Stomach smooth muscle (tissue), 2 donors: ENCODE measurements at regions not wholly inside any gene's neighbourhood (a gene's known extent, or its start where the extent isn't known, plus 50 kb on each side); places are given as distances from the start of the nearest gene placed in this dataset.

ENCODE experiments used
- H3K27ac ChIP-seq: one replicate; pipeline ENCODE4 v1.7.0; 2013; ENCODE audit warnings: mild to moderate bottlenecking, low read length, inconsistent platforms
- H3K27me3 ChIP-seq, 2 donors: one replicate each; pipeline ENCODE4 v1.7.0; 2013; ENCODE audit warnings: low read length in 2 of 2; ENCODE audit not compliant: insufficient read depth in 2 of 2, control insufficient read depth in 1 of 2
- H3K36me3 ChIP-seq, 2 donors: one replicate each; pipeline ENCODE4 v1.7.0; 2013; ENCODE audit warnings: low read length in 2 of 2; ENCODE audit not compliant: control insufficient read depth in 2 of 2, insufficient read depth in 2 of 2
- H3K4me1 ChIP-seq: one replicate; pipeline ENCODE4 v1.7.0; 2013; ENCODE audit warnings: low read length; ENCODE audit not compliant: control insufficient read depth, insufficient read depth
- H3K4me3 ChIP-seq, 2 donors: one replicate each; pipeline ENCODE4 v1.7.0; 2013; ENCODE audit warnings: low read length in 2 of 2
- H3K9ac ChIP-seq, 2 donors: one replicate each; pipeline ENCODE4 v1.7.0; 2013; ENCODE audit warnings: low read length in 2 of 2, mild to moderate bottlenecking in 1 of 2
- H3K9me3 ChIP-seq, 2 donors: one replicate each; pipeline ENCODE4 v1.7.0; 2013; ENCODE audit warnings: low read length in 2 of 2; ENCODE audit not compliant: control insufficient read depth in 2 of 2
- donor health status: healthy.
- donor health status: Pancreatic carcinoma.

DNA sequence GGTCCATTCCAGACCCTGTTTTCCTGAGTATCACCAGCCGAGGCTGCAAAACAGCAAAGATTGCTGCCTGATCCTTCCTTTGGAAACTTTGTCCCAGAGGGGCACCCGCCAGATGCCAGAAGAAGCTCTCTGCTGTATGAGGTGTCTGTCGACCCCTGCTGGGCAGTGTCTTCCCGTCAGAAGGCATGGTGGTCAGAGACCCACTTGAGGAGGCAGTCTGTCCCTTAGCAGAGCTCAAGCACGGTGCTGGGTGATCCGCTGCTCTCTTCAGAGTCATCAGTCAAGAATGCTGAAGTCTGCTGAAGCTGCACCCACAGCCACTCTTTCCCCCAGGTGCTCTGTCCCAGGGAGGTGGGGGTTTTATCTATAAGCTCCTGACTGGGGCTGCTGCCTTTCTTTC, 1121.2 kb downstream of the NSUN3 start:
- Histone ChIP-seq H3K27ac (no peak overlapping the region), H3K4me3 (no peak overlapping the region), H3K4me1 (no peaks in the 10 kb centered on the region), H3K36me3 (no peaks in the 10 kb centered on the region), H3K27me3 (no peaks in the 10 kb centered on the region), H3K9me3 (no peaks in the 10 kb centered on the region), H3K9ac (no peak overlapping the region)

DNA sequence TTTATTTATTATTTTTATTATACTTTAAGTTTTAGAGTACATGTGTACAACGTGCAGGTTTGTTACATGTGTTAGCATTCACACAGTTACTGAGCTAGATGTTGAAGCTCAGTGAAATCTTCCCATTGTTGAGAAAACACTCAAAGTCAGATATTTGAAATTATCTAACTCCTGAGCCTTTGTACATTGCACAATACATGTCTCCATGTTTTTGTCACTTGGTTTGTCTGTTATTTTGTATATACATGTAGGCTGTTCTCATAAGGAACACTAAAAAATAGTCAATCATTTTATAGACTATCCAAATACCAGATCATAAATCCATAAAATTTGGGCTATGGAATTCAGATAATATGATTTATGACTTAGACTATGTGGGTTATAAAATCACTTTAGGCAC, 1126.5 kb downstream of the NSUN3 start:
- H3K27me3 ChIP-seq, result no peaks in the 10 kb centered on the region
- H3K36me3 ChIP-seq, result no peaks in the 10 kb centered on the region
- H3K9me3 ChIP-seq, result no peaks in the 10 kb centered on the region
- no peaks in the 10 kb centered on the region for H3K4me1 ChIP-seq
- no peak overlapping the region for H3K4me3 ChIP-seq
- no peak overlapping the region for H3K9ac ChIP-seq
- H3K27ac ChIP-seq, result no peak overlapping the region

DNA sequence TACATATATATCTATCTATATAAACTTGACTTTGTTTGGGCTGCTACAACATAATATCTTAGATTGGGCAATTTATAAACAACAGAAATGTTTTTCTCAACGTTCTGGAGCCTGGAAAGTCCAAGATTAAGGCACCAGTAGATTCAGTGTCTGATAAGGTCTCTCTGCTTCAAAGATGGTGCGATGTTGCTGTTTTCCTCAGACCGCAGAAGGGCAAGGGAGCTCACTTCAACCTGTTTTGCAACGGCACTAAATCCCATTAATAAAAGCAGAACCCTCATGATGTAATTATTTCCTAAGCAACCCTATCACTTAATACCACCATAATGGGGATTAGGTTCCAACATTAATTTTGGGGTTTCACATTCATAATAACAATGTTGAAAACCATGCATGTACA, 1134.8 kb downstream of the NSUN3 start:
- Histone ChIP-seq H3K27me3 (no peaks in the 10 kb centered on the region), H3K27ac (no peak overlapping the region), H3K9ac (no peak overlapping the region), H3K4me3 (no peak overlapping the region), H3K36me3 (no peaks in the 10 kb centered on the region), H3K9me3 (peaks cover 0 to 2% of the 10 kb centered on the region in 2 donors), H3K4me1 (no peaks in the 10 kb centered on the region)

DNA sequence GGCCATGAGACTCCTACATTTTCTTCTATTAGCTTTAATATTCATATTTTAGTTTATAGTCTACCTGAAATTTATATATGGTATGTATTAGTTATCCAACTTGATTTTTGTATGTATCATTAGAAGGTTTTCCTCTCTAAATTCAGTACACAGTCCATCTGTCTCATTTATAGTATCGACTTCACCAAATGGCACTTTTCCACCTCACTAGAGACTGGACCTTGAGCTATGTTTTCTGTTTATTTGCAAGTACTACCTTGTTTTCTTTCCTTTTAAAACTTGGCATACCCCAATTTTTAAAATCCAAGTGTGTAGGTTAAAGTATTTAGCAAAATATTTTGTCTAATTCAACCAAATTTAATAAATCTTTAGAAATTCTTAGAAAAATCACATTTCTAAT, 1137.5 kb downstream of the NSUN3 start:
- no peaks in the 10 kb centered on the region for H3K27me3 ChIP-seq
- H3K9ac ChIP-seq, result no peak overlapping the region
- peaks cover 2 to 5% of the 10 kb centered on the region in 2 donors for H3K9me3 ChIP-seq
- no peaks in the 10 kb centered on the region for H3K36me3 ChIP-seq
- H3K4me3 ChIP-seq, result no peak overlapping the region
- H3K27ac ChIP-seq, result no peak overlapping the region
- H3K4me1 ChIP-seq, result no peaks in the 10 kb centered on the region

DNA sequence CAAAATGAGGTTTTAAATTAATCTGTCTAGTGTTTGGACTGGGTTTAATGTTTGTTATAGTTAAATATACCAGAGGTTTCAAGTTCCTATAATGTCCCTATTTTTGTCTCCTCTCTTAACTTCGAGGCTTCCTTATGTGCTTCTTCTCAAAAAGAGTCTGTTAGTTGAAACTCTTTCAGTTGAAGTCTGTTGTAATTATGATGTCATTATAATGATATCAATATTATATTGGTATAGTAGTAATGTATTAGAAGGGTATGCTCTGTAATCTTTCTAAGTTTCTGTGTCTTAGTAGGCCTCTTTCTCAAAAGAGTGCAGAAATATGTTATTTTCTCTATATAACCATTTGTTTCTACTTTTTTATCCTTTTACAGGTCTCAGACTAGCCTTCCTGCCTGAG, 1148.0 kb downstream of the NSUN3 start:
- Histone ChIP-seq H3K36me3 (no peaks in the 10 kb centered on the region), H3K4me3 (no peak overlapping the region), H3K27me3 (no peaks in the 10 kb centered on the region), H3K4me1 (no peaks in the 10 kb centered on the region), H3K27ac (no peak overlapping the region), H3K9me3 (no peaks in the 10 kb centered on the region), H3K9ac (no peak overlapping the region)

DNA sequence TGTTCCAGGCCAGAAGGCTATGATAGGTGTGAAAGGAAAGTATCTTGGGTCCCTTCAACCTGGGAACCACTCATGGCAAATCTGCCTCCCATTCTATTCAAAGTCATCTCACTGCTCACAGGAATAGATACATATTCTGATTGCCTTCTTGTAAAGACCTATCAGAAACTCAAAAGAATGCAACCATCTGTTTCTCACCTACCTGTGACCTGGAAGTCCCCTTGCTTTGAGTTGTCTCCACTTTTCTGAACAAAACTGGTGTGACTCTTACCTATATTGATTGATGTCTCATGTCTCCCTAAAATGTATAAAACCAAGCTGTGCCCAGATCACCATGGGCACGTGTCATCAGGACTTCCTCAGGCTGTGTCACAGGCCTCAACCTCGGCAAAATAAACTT, 1149.3 kb downstream of the NSUN3 start:
- H3K9ac ChIP-seq, result no peak overlapping the region
- H3K27me3 ChIP-seq, result no peaks in the 10 kb centered on the region
- H3K36me3 ChIP-seq, result no peaks in the 10 kb centered on the region
- H3K9me3 ChIP-seq, result no peaks in the 10 kb centered on the region
- no peak overlapping the region for H3K27ac ChIP-seq
- H3K4me1 ChIP-seq, result no peaks in the 10 kb centered on the region
- no peak overlapping the region for H3K4me3 ChIP-seq

DNA sequence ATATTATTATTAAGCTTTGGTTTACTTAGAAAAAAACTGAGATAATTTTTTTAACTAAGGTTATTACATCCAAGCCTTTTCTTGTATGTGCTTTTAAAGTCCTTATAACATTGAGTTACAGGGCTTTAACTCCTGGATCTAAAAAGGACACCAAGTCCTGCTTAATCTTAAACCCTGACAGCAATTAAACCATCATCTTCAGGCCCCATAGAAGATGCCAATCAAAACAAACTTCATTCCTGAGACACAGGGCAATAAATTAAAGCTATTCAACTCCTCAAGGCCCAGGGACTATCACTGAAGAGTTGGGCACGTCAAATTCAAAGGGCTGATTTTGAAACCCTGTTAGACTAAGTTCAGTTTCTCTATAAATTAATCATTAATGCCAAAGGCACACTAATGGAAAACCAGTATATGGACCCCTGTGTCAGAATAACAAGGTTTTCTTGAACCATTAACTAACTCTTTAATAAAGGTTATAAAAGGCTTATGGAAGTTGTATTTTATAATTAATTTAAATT, 1152.6 kb downstream of the NSUN3 start:
- no peak overlapping the region for H3K4me3 ChIP-seq
- no peaks in the 10 kb centered on the region for H3K9me3 ChIP-seq
- H3K36me3 ChIP-seq, result no peaks in the 10 kb centered on the region
- no peaks in the 10 kb centered on the region for H3K4me1 ChIP-seq
- no peak overlapping the region for H3K27ac ChIP-seq
- no peak overlapping the region for H3K9ac ChIP-seq
- no peaks in the 10 kb centered on the region for H3K27me3 ChIP-seq

DNA sequence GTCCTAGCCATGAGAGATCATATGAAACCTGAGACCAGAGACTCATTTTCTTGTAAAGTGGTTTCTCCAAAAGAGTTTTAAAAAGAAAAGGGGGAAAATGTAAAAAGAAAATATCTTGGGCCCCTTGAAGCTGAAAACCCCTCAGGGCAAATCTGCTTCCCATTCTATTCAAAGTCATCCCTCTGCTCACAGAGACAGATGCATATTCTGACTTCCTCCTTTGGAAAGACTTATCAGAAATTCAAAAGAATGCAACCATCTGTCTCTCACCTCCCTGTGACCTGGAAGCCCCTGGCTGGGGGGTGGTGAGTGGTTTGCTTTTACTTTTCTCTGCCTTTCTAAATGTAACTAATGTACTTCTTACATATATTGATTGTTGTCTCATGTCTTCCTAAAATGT, 1154.8 kb downstream of the NSUN3 start:
- Histone ChIP-seq H3K4me3 (no peak overlapping the region), H3K9ac (no peak overlapping the region), H3K36me3 (no peaks in the 10 kb centered on the region), H3K9me3 (no peaks in the 10 kb centered on the region), H3K4me1 (no peaks in the 10 kb centered on the region), H3K27ac (no peak overlapping the region), H3K27me3 (no peaks in the 10 kb centered on the region)

DNA sequence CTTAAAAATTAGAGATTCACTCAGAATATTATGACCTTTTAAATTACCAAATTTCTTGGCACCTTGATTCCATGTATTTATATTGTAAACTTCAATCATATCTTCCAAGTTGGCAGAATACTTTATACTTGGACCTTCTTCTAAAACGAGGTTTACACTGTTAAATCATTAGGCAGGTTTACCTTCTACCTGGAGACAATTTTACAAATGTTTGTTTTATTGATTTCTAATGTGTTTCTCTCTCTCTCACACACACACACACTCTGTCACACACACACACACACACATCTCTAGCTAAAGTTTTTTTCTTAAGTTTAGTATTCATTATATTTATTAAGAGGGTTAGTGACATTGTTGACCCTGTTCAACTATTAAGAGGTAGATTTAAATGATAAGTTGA, 1155.6 kb downstream of the NSUN3 start:
- Histone ChIP-seq H3K9me3 (no peaks in the 10 kb centered on the region), H3K4me3 (no peak overlapping the region), H3K27me3 (no peaks in the 10 kb centered on the region), H3K4me1 (no peaks in the 10 kb centered on the region), H3K27ac (no peak overlapping the region), H3K36me3 (no peaks in the 10 kb centered on the region), H3K9ac (no peak overlapping the region)

DNA sequence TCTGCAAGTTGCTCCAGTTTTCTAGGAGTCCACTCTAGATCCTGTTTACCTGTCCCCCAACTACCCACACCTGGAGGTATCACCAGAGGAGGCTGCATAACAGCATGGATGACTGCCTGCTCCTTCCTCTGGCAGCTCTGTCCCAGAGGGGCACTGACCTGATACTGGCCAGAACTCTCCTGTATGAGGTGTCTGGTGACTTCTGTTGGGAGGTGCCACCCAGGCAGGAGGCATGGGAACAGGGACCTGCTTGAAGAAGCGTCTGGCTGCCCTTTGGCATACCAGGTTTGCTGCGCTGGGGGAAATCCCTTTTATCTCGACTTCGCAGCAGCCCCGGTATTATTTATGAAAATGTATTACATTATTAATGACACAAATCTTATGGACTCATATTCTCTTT, 1163.6 kb downstream of the NSUN3 start:
- H3K9me3 ChIP-seq, result no peaks in the 10 kb centered on the region
- H3K36me3 ChIP-seq, result no peaks in the 10 kb centered on the region
- no peaks in the 10 kb centered on the region for H3K27me3 ChIP-seq
- H3K4me1 ChIP-seq, result no peaks in the 10 kb centered on the region
- no peak overlapping the region for H3K4me3 ChIP-seq
- H3K9ac ChIP-seq, result no peak overlapping the region
- H3K27ac ChIP-seq, result no peak overlapping the region

DNA sequence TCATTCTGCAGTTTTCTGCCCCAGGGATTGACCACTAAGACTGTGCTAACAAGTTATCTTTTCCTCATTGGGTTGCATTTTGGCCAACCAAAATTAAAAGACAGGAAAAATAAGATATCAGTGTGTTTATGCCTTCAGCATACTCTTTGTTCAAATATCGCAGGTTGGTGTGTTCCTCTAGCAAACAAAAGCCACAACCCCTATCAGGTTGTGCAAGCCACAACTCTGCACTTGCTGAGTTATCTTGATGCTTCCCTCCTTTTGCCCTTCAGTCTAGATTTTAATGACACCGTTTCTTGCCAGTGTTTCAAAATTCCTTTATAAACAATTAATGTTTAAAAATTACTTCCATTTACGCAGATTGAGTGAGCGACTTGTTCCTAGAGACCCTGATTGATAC, 1164.2 kb downstream of the NSUN3 start:
- H3K4me3 ChIP-seq, result no peak overlapping the region
- no peaks in the 10 kb centered on the region for H3K36me3 ChIP-seq
- H3K9ac ChIP-seq, result no peak overlapping the region
- H3K27ac ChIP-seq, result no peak overlapping the region
- H3K9me3 ChIP-seq, result no peaks in the 10 kb centered on the region
- no peaks in the 10 kb centered on the region for H3K27me3 ChIP-seq
- no peaks in the 10 kb centered on the region for H3K4me1 ChIP-seq
